ENCODE measurements at regions not wholly inside any gene's neighbourhood (a gene's known extent, or its start where the extent isn't known, plus 50 kb on each side); places are given as distances from the start of the nearest gene placed in this dataset.
A peak's percentile ranks its signal among the peaks of the same experiment; 100 is the strongest.
"Not testable (repeated sequence)": the region's sequence is repeated elsewhere in the genome, so short reads cannot be mapped to it uniquely, and the experiment has no call there.

DNA sequence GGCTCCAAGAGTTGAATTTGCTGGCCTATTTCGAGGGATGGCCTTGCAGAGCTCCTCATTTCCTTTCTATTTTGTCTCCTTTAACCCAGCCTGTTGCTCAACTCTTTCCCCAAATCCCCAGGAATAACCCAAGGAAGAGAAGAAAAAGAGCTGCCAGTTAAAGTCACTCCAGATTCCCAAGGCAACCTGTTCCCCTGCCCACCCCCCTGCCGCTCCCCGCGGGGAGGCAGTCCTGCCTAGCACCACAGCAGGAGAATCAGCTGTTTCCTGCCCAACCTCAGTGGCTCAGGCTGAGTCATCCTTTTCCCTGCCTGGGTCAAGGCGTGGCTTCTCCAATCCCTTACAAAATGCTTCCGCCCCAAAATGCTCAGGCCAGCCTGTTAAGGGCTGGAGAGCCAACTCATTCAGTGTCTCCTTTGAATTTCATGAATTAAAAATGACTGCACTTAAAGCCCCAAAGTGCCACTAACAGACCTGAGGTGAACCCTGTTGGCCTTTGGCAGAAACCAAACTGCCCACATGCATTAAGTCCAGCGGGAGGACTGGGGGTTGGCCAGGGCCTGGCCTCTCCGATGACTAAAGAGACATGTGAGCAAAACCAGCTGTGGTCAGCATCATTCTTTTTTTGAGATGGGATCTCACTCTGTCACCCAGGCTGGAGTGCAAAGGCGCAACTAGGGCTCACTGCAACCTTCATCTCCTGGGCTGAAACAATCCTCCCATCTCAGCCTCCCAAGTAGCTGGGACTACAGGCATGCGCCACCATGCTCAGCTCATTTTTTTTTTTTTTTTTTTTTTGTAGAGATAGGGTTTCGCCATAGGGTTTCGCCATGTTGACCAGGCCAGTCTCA is 83.2 kb upstream of the KIF5B start (continued):
- TF ChIP-seq MAZ (IDR thresholded peaks at IDR 0.05; ENCODE audit: borderline replicate concordance, low read depth, low read length) (peak; percentile 64), RFX5 (IDR thresholded peaks at IDR 0.05; ENCODE audit: low read depth, low read length) (0 out of 2 replicates have a peak, but pooled peaks have one; percentile 57), POLR2A (IDR thresholded peaks at IDR 0.05; ENCODE audit: low read depth, low read length) (no peak), RCOR1 (IDR thresholded peaks at IDR 0.05; ENCODE audit: insufficient replicate concordance, low read length) (peak; percentile 71)

- CTCF ChIA-PET; H3K9ac ChIP-seq (ENCODE audit: low read depth, low read length); H2BK15ac ChIP-seq (ENCODE audit: low read depth, low read length); H2AK9ac ChIP-seq (replicated peaks; ENCODE audit: low read depth, low read length, poor library complexity); dilution Hi-C loops (cut with HindIII; ENCODE audit: low sequenced_read_pairs, unreplicated experiment); H3K14ac ChIP-seq (replicated peaks; ENCODE audit: low read depth, low read length); H4K5ac ChIP-seq (ENCODE audit: low read depth, low read length); H3K27me3 ChIP-seq (ENCODE audit: control insufficient read depth, insufficient read depth, low read length); ATAC-seq (ENCODE audit: low read depth); H2AK5ac ChIP-seq (ENCODE audit: low read depth, low read length); H4K8ac ChIP-seq (ENCODE audit: low read depth in 2 of 2, low read length in 2 of 2); H2BK5ac ChIP-seq (ENCODE audit: low read depth, low read length, poor library complexity, severe bottlenecking); H3K18ac ChIP-seq (ENCODE audit: low read depth, low read length); POLR2A ChIA-PET (ENCODE audit: unreplicated experiment); H4K20me1 ChIP-seq (ENCODE audit: insufficient read depth, low read length); H2BK120ac ChIP-seq (ENCODE audit: low read depth, low read length); H2AFZ ChIP-seq (replicated peaks; ENCODE audit: low read length, poor library complexity); BruUV-seq (replicated peaks); H3K9me3 ChIP-seq (ENCODE audit: control insufficient read depth, insufficient read depth, low read length); H3K4me2 ChIP-seq (ENCODE audit: low read depth, low read length); H3K4me3 ChIP-seq (ENCODE audit: insufficient read depth, low read depth, low read length); H3K9me1 ChIP-seq (ENCODE audit: insufficient read depth, low read length); H3K27ac ChIP-seq (ENCODE audit: insufficient read depth, low read length); H3K23ac ChIP-seq (ENCODE audit: low read depth, low read length); H4K91ac ChIP-seq (ENCODE audit: insufficient read depth, low read depth, low read length); intact Hi-C loops (cut with micrococcal nuclease); H2BK20ac ChIP-seq (ENCODE audit: low read depth, low read length); H3K36me3 ChIP-seq (ENCODE audit: control insufficient read depth, insufficient read depth, low read length); H3K79me1 ChIP-seq (ENCODE audit: low read depth in 1 of 2, low read length in 2 of 2); H3K56ac ChIP-seq (ENCODE audit: extremely low read depth, insufficient read depth, low read length); in situ Hi-C loops (cut with MboI; ENCODE audit: low sequenced_read_pairs); H3K4ac ChIP-seq (ENCODE audit: low read depth, low read length); DNase-seq; H3K4me1 ChIP-seq (ENCODE audit: control insufficient read depth, insufficient read depth, low read length): not testable (repeated sequence)
- 63% methylated on average over 2 of the region's 7 CpGs; no CpG with 5 or more reads in 1 of the 2 experiments for WGBS, 2 experiments (ENCODE audit: extremely low coverage in 2 of 2, insufficient read length in 1 of 2)
These were observed 80.7 kb upstream of the KIF5B start for GRCh38 chr10:32136927-32137326.

GRCh38 chr10:32135796-32136195 is 79.6 kb upstream of the KIF5B start:
- dilution Hi-C loops (cut with HindIII; ENCODE audit: low sequenced_read_pairs, unreplicated experiment); H3K56ac ChIP-seq (ENCODE audit: extremely low read depth, insufficient read depth, low read length); H3K14ac ChIP-seq (replicated peaks; ENCODE audit: low read depth, low read length); H3K4me1 ChIP-seq (ENCODE audit: control insufficient read depth, insufficient read depth, low read length); H3K79me1 ChIP-seq (ENCODE audit: low read depth in 1 of 2, low read length in 2 of 2); H2AK9ac ChIP-seq (replicated peaks; ENCODE audit: low read depth, low read length, poor library complexity); intact Hi-C loops (cut with micrococcal nuclease); H3K36me3 ChIP-seq (ENCODE audit: control insufficient read depth, insufficient read depth, low read length); H3K4me2 ChIP-seq (ENCODE audit: low read depth, low read length); H2BK5ac ChIP-seq (ENCODE audit: low read depth, low read length, poor library complexity, severe bottlenecking); ATAC-seq (ENCODE audit: low read depth); H2AK5ac ChIP-seq (ENCODE audit: low read depth, low read length); H2BK120ac ChIP-seq (ENCODE audit: low read depth, low read length); H3K9me1 ChIP-seq (ENCODE audit: insufficient read depth, low read length); H3K4ac ChIP-seq (ENCODE audit: low read depth, low read length); H4K8ac ChIP-seq (ENCODE audit: low read depth in 2 of 2, low read length in 2 of 2); H2BK20ac ChIP-seq (ENCODE audit: low read depth, low read length); BruUV-seq (replicated peaks); H3K9me3 ChIP-seq (ENCODE audit: control insufficient read depth, insufficient read depth, low read length); H2AFZ ChIP-seq (replicated peaks; ENCODE audit: low read length, poor library complexity); H2BK15ac ChIP-seq (ENCODE audit: low read depth, low read length); POLR2A ChIA-PET (ENCODE audit: unreplicated experiment); DNase-seq; H3K27me3 ChIP-seq (ENCODE audit: control insufficient read depth, insufficient read depth, low read length); H3K27ac ChIP-seq (ENCODE audit: insufficient read depth, low read length); H3K23ac ChIP-seq (ENCODE audit: low read depth, low read length); CTCF ChIA-PET; H3K18ac ChIP-seq (ENCODE audit: low read depth, low read length); H4K20me1 ChIP-seq (ENCODE audit: insufficient read depth, low read length); in situ Hi-C loops (cut with MboI; ENCODE audit: low sequenced_read_pairs); H4K91ac ChIP-seq (ENCODE audit: insufficient read depth, low read depth, low read length); H3K9ac ChIP-seq (ENCODE audit: low read depth, low read length); H4K5ac ChIP-seq (ENCODE audit: low read depth, low read length); H3K4me3 ChIP-seq (ENCODE audit: insufficient read depth, low read depth, low read length): not testable (repeated sequence)
- 92% methylated on average over 2 of the region's 5 CpGs; no CpG with 5 or more reads in 1 of the 2 experiments for WGBS, 2 experiments (ENCODE audit: extremely low coverage in 2 of 2, insufficient read length in 1 of 2)

Data from IMR-90 (cell line).